Stimulated activated CD8-positive, alpha-beta memory T cell treated with anti-CD3 and anti-CD28 coated beads, Interleukin-4, amount 100 ng/mL, for 1 hour (primary cell): ENCODE measurements at regions not wholly inside any gene's neighbourhood (a gene's known extent, or its start where the extent isn't known, plus 50 kb on each side); places are given as distances from the start of the nearest gene placed in this dataset.
"Not testable (repeated sequence)": the region's sequence is repeated elsewhere in the genome, so short reads cannot be mapped to it uniquely, and the experiment has no call there.

ENCODE experiments used
- DNase-seq, 2 donors: peaks; one replicate each; pipeline ENCODE4 v3.0.0-alpha.2; 2020; ENCODE audit warnings: low read depth in 2 of 2, low spot score in 1 of 2

DNA sequence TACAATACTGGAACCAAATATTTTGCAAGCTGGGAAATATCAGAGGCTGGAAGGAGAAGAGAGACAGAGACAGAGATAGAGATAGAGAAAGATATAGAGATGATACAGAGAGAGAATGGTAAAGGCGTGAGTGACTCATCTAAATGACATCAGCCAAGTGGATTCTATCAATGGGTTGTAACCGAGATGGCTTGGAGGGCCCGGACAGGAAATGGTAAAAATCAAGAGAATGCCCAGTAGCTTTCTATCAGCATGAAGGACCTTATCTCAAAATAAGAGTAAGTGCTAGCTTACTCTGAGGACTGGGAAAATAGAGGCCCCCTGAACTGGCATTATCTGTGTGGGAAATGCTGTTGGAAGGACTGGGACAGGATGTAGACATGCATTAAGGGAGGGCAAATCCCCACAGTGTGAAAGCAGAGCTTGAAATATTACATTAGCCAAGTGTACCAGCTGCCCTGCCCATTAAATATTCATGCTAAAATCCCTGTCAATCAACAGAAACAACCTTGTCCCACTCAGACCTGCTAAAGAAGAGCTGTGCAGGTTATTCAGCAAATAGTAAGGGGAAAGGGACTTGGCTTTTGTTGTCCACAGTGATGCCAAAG lies 76.6 kb upstream of the ZNF644 start:
- no peak for DNase-seq

DNA sequence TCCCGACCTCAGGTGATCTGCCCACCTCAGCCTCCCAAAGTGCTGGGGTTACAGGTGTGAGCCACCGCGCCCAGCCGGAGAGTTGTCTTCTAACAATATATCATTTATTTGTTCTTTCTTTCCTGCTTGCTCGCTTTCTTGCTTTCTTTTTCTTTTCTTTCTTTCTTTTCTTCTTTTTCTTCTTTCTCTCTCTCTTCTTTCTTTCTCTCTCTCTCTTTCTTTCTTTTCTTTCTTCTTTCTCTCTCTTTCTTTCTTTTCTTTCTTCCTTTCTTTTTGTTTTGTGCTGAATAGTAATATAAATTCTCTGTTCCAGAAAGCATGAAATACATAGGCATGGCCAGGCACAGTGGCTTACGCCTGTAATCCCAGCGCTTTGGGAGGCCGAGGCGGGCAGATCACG lies 73.5 kb upstream of the ZNF644 start:
- DNase-seq, result not testable (repeated sequence)

DNA sequence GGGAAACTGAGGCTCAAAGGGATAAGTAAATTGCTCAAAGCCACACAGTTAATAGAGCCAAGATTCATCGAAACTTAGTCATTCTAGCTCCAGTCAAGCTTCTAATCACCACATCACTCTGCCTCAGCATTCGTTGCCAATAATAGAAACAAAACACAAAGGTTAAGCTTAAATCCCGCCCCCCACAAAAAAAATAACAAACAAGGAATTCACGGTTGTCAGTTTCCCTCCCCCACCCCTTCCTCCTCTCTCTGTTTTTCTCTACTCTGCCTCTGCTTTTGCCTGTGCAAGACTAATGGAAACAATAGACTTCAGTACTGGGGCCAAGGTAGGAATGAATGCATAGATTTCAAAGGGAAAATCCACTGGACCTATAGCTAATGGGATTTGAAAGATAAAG lies 70.7 kb upstream of the ZNF644 start:
- no peak for DNase-seq

DNA sequence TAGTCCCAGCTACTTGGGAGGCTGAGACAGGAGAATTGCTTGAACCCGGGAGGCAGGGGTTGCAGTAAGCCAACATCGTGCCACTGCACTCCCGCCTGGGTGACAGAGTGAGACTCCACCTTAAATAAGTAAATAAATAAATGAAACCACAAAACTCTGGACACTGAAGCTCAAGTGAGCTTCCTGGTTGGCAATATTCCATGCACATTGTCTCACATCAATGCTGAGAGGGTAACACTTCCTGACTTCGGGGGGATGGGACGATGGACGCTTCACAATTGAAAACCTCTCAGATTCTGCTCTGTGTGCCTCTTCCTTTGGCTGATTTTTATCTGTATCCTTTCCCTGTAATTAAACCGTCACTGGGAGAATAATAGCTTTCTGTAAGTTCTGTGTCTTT lies 70.0 kb upstream of the ZNF644 start:
- DNase-seq, result no peak

DNA sequence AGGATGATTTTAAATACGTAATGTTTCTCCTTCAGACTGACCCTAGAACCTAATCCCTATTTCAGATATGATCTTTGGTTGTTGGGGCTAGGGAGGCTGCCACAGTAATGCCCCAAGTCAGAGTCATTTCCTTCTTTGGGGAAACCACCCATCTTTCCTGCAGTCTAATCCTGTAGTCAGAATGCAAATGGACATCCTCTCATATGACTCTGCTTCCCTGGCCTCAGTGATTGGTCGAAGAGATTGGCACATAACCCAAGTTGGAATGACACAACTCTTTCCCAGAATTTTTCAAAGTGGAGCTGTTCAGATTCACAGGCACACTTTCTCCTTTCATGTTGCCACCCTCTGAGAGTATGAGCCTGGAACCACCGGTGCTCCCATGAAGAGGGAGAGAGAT lies 58.8 kb upstream of the ZNF644 start:
- no peak for DNase-seq

DNA sequence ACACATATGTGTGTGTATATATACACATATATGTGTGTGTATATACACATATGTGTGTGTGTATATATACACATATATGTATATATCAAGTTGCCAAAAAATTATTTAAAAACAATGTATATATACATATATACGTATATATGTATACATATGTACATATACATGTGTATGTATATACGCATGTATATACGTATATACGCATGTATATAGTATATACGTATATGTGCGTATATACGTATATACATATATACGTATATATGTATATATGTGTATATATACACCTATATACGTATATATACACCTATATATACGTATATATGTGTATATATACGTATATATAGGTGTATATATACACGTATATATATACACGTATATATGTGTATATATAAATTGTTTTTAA lies 57.0 kb upstream of the ZNF644 start:
- DNase-seq, result no peak

DNA sequence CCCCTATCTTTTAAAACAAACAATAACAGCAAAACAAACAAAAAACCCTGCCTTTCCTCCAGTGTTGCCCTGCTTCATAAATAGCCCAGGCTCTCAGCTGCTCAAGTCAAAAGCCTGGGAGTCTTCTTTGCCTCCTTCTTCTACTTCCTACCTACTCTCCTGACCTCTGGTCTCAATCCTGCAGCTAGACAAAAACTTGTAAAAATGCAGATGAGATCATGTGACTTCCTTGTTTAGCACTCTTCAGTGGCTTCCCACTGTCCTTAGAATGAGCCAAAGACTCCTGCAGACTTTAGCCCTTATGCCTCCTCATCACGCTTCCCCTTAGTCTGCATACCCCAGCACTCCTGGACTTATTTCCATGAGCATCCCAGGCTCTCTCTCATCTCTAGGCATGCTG lies 55.0 kb upstream of the ZNF644 start:
- DNase-seq, result no peak

DNA sequence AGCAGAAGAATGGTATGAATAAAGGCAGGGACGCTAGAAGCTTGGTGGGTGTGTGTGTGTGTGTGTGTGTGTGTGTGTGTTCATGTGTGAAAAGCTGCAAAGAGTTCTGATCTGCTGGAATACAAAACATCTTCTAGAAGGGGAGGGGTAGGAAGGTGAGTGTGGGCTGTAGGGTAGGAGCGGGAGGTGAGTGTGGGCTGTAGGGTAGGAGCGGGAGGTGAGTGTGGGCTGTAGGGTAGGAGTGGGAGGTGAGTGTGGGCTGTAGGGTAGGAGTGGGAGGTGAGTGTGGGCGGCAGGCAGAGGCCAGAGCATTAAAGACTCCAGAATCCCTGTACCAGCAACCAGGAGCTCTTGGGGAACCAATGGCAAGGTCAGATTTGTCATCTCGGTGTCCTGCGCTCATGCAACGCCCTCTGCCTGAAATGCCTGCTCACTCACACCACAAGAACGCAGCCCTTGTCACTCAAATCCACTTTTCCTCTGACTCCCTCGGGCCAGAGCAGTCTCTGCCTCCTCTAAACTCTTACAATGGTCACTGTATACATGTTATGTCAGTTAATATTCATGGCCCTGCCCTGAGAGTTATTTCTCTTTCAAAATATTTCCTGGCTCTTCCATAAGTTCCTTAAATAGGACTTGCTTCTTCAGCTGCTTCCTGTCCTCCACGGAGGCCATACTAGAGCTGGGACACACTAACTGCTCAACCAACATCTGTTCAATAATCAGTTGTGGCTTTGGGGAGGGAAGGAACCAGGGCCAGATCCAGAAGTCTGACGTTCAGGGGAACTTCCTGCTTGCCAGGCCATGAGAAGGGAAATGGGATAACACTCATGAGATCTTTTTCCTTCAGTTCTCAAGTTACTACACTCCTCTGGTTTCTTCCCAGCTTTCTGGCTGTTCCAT lies 53.6 kb upstream of the ZNF644 start:
- no peak for DNase-seq

DNA sequence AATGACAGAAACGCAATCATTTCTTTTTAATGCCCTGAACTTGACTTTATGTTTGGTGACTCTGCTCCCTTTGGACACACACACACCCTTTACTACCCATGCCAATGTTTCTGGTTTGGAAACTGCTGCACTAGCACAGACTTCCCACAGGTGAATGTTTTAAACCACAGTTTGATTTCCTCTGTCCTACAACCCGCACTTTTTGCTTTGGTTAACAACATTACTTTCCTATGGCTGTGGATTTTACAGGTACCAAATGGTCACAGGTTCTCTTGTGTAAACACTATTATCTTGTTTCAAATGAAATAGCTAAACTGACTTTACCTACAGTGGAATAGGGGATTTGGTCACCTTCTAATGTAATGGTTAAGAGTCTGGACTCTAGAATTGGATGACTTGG lies 51.5 kb upstream of the ZNF644 start:
- DNase-seq, result no peak

DNA sequence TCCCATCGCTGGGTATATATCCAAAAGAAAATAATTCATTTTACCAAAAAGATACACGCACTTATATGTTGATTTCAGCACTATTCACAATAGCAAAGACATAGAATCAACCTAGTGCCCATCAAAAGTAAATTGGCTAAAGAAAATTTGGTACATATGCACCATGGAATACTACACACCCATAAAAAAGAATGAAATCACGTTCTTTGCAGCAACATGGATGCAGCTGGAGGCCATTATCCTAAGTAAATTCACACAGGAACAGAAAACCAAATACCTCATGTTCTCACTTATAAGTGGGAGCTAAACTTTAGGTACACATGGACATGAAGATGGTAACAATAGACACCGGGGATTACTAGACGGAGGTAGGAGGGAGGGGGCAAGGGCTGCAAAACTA lies 50.0 kb upstream of the ZNF644 start:
- no peak for DNase-seq
